ENCODE measurements at regions not wholly inside any gene's neighbourhood (a gene's known extent, or its start where the extent isn't known, plus 50 kb on each side); places are given as distances from the start of the nearest gene placed in this dataset.

DNA sequence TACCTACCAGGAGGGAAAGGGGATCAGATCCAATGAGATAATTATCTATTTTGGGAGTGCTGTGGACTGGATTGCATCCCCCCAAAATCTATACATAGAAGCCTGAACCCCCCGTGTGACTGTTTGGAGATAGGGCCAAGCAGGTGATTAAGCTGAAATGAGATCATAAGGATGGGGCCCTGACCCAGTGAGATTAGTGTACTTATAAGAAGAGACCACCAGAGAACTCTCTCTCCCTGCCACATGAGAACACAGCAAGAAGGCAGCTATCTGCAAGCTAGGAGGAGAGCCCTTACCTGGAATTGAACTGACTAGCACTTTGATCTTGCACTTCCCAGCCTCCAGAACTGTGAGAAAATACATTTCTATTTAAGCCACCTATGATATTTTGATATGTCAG is 132.2 kb upstream of the NOX3 start:
- H3K4me3 ChIP-seq (ENCODE audit: low read length), result no peak overlapping the region
- H3K27ac ChIP-seq (ENCODE audit: low read length), result no peak overlapping the region
- no peaks in the 10 kb centered on the region for H3K79me2 ChIP-seq (replicated peaks; ENCODE audit: insufficient read depth, low read length)
- no peak overlapping the region for H2AFZ ChIP-seq (ENCODE audit: low read depth, low read length)
- TF ChIP-seq, protein P1, sequence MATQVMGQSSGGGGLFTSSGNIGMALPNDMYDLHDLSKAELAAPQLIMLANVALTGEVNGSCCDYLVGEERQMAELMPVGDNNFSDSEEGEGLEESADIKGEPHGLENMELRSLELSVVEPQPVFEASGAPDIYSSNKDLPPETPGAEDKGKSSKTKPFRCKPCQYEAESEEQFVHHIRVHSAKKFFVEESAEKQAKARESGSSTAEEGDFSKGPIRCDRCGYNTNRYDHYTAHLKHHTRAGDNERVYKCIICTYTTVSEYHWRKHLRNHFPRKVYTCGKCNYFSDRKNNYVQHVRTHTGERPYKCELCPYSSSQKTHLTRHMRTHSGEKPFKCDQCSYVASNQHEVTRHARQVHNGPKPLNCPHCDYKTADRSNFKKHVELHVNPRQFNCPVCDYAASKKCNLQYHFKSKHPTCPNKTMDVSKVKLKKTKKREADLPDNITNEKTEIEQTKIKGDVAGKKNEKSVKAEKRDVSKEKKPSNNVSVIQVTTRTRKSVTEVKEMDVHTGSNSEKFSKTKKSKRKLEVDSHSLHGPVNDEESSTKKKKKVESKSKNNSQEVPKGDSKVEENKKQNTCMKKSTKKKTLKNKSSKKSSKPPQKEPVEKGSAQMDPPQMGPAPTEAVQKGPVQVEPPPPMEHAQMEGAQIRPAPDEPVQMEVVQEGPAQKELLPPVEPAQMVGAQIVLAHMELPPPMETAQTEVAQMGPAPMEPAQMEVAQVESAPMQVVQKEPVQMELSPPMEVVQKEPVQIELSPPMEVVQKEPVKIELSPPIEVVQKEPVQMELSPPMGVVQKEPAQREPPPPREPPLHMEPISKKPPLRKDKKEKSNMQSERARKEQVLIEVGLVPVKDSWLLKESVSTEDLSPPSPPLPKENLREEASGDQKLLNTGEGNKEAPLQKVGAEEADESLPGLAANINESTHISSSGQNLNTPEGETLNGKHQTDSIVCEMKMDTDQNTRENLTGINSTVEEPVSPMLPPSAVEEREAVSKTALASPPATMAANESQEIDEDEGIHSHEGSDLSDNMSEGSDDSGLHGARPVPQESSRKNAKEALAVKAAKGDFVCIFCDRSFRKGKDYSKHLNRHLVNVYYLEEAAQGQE (IDR thresholded peaks at IDR 0.05; ENCODE audit: borderline replicate concordance), result no peak
- TF ChIP-seq RAD21 (conservative IDR thresholded peaks at IDR 0.05) (no peak), TAF1 (IDR thresholded peaks at IDR 0.05; ENCODE audit: low read depth) (no peak), EZH2 (IDR thresholded peaks at IDR 0.05; ENCODE audit: borderline replicate concordance, insufficient read depth, low read length, poor library complexity, severe bottlenecking) (no peak), SMC3 (conservative IDR thresholded peaks at IDR 0.05; ENCODE audit: poor library complexity) (no peak), MXI1 (conservative IDR thresholded peaks at IDR 0.05; ENCODE audit: poor library complexity, severe bottlenecking) (no peak), EP300 (conservative IDR thresholded peaks at IDR 0.05; ENCODE audit: poor library complexity, severe bottlenecking) (no peak), POLR2AphosphoS5 (IDR thresholded peaks at IDR 0.05) (no peak)
- TF ChIP-seq, protein P2, sequence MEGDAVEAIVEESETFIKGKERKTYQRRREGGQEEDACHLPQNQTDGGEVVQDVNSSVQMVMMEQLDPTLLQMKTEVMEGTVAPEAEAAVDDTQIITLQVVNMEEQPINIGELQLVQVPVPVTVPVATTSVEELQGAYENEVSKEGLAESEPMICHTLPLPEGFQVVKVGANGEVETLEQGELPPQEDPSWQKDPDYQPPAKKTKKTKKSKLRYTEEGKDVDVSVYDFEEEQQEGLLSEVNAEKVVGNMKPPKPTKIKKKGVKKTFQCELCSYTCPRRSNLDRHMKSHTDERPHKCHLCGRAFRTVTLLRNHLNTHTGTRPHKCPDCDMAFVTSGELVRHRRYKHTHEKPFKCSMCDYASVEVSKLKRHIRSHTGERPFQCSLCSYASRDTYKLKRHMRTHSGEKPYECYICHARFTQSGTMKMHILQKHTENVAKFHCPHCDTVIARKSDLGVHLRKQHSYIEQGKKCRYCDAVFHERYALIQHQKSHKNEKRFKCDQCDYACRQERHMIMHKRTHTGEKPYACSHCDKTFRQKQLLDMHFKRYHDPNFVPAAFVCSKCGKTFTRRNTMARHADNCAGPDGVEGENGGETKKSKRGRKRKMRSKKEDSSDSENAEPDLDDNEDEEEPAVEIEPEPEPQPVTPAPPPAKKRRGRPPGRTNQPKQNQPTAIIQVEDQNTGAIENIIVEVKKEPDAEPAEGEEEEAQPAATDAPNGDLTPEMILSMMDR (IDR thresholded peaks at IDR 0.05; ENCODE audit: poor library complexity, severe bottlenecking), result no peak
- no peaks in the 10 kb centered on the region for H3K9me3 ChIP-seq (ENCODE audit: low read length)
- H3K9me2 ChIP-seq (ENCODE audit: insufficient read depth, low read length), result no peaks in the 10 kb centered on the region
- no peak overlapping the region for H3K4me2 ChIP-seq (ENCODE audit: low read length)
- H3K36me3 ChIP-seq (ENCODE audit: insufficient read depth, low read length), result no peaks in the 10 kb centered on the region
- no peaks in the 10 kb centered on the region for H3K27me3 ChIP-seq (ENCODE audit: insufficient read depth, low read depth, low read length)
- H3F3A ChIP-seq (ENCODE audit: insufficient read depth, low read length, poor library complexity, severe bottlenecking), result no peaks in the 10 kb centered on the region
- no peaks in the 10 kb centered on the region for H4K20me1 ChIP-seq (ENCODE audit: insufficient read depth)
- no peak overlapping the region for H3K9ac ChIP-seq (ENCODE audit: low read length)

DNA sequence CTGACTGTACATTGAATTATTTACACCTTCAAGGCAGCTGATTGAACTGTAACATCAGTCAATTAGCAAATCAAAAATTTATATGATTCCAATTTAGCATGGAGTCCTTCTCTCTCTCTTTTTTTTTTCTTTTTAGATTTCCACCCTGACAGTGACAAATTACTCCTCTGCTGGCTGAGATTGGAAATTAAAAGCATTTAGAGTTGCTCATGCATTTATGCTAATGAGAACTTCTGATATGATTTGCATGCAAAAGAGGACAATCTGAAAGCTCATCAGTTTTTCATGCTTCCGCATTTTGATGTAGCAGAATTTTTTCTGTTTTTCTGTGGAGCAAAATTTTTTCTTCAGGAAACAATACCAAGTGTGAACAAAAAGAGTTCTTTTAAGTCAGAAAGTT is 130.5 kb upstream of the NOX3 start:
- H2AFZ ChIP-seq (ENCODE audit: low read depth, low read length), result no peak overlapping the region
- TF ChIP-seq, protein P2 (IDR thresholded peaks at IDR 0.05; ENCODE audit: poor library complexity, severe bottlenecking), result no peak
- no peak for TF ChIP-seq TAF1 (IDR thresholded peaks at IDR 0.05; ENCODE audit: low read depth)
- no peak for TF ChIP-seq EZH2 (IDR thresholded peaks at IDR 0.05; ENCODE audit: borderline replicate concordance, insufficient read depth, low read length, poor library complexity, severe bottlenecking)
- TF ChIP-seq POLR2AphosphoS5 (IDR thresholded peaks at IDR 0.05), result no peak
- no peak for TF ChIP-seq SMC3 (conservative IDR thresholded peaks at IDR 0.05; ENCODE audit: poor library complexity)
- TF ChIP-seq, protein P1 (IDR thresholded peaks at IDR 0.05; ENCODE audit: borderline replicate concordance), result no peak
- TF ChIP-seq MXI1 (conservative IDR thresholded peaks at IDR 0.05; ENCODE audit: poor library complexity, severe bottlenecking), result no peak
- TF ChIP-seq RAD21 (conservative IDR thresholded peaks at IDR 0.05), result no peak
- no peak for TF ChIP-seq EP300 (conservative IDR thresholded peaks at IDR 0.05; ENCODE audit: poor library complexity, severe bottlenecking)
- H4K20me1 ChIP-seq (ENCODE audit: insufficient read depth), result no peaks in the 10 kb centered on the region
- H3K4me3 ChIP-seq (ENCODE audit: low read length), result no peak overlapping the region
- no peaks in the 10 kb centered on the region for H3K27me3 ChIP-seq (ENCODE audit: insufficient read depth, low read depth, low read length)
- no peaks in the 10 kb centered on the region for H3K36me3 ChIP-seq (ENCODE audit: insufficient read depth, low read length)
- H3K27ac ChIP-seq (ENCODE audit: low read length), result no peak overlapping the region
- H3K4me2 ChIP-seq (ENCODE audit: low read length), result no peak overlapping the region
- H3K9ac ChIP-seq (ENCODE audit: low read length), result no peak overlapping the region
- no peaks in the 10 kb centered on the region for H3K79me2 ChIP-seq (replicated peaks; ENCODE audit: insufficient read depth, low read length)
- H3K9me2 ChIP-seq (ENCODE audit: insufficient read depth, low read length), result no peaks in the 10 kb centered on the region
- H3F3A ChIP-seq (ENCODE audit: insufficient read depth, low read length, poor library complexity, severe bottlenecking), result no peaks in the 10 kb centered on the region
- H3K9me3 ChIP-seq (ENCODE audit: low read length), result no peaks in the 10 kb centered on the region

Data from neural cell (in vitro differentiated cells).